Neural progenitor cell (in vitro differentiated cells): ENCODE measurements at regions not wholly inside any gene's neighbourhood (a gene's known extent, or its start where the extent isn't known, plus 50 kb on each side); places are given as distances from the start of the nearest gene placed in this dataset.
"Not testable (repeated sequence)": the region's sequence is repeated elsewhere in the genome, so short reads cannot be mapped to it uniquely, and the experiment has no call there.

ENCODE experiments used
- DNase-seq: peaks from one replicate; pipeline ENCODE4 v3.0.0-alpha.2; 2016; ENCODE audit warnings: low spot score
- H2AFZ ChIP-seq: fragments of 200-600 bp; sonication (generic); replicated peaks from 2 replicates; pipeline ENCODE4 v1.6.1; 2016; ENCODE audit warnings: antibody characterized with exemption
- H3F3A ChIP-seq: fragments of 200-600 bp; sonication (generic); 2 replicates; pipeline ENCODE4 v1.6.1; 2016; ENCODE audit warnings: antibody characterized with exemption, low read depth
- H3K27ac ChIP-seq: fragments of 200-600 bp; sonication (generic); 2 replicates; pipeline ENCODE4 v1.5.1; 2016; ENCODE audit warnings: mild to moderate bottlenecking
- H3K27me3 ChIP-seq: fragments of 200-600 bp; sonication (generic); 2 replicates; pipeline ENCODE4 v1.6.1; 2016; ENCODE audit warnings: mild to moderate bottlenecking, moderate library complexity
- H3K36me3 ChIP-seq: fragments of 200-600 bp; sonication (generic); 2 replicates; pipeline ENCODE4 v1.5.1; 2016
- H3K4me1 ChIP-seq: fragments of 200-600 bp; sonication (generic); 2 replicates; pipeline ENCODE4 v1.6.1; 2016; ENCODE audit warnings: mixed run types
- H3K4me2 ChIP-seq: fragments of 200-600 bp; sonication (generic); 2 replicates; pipeline ENCODE4 v1.6.1; 2016
- H3K4me3 ChIP-seq: fragments of 200-600 bp; sonication (generic); 2 replicates; pipeline ENCODE4 v1.5.1; 2016
- H3K79me2 ChIP-seq: fragments of 200-600 bp; sonication (generic); 2 replicates; pipeline ENCODE4 v1.6.1; 2016; ENCODE audit warnings: low read depth
- H3K9ac ChIP-seq: fragments of 200-600 bp; sonication (generic); 2 replicates; pipeline ENCODE4 v1.6.1; 2016
- H3K9me3 ChIP-seq: fragments of 200-600 bp; sonication (generic); 2 replicates; pipeline ENCODE4 v1.5.1; 2016; ENCODE audit warnings: low read depth
- H4K20me1 ChIP-seq: fragments of 200-600 bp; sonication (generic); 2 replicates; pipeline ENCODE4 v1.6.1; 2016; ENCODE audit warnings: low read depth
- H3K27ac Mint-ChIP-seq: 3 replicates; pipeline ENCODE4 v1.8.0; 2021; ENCODE audit warnings: mixed read lengths
- H3K27me3 Mint-ChIP-seq: 2 replicates; pipeline ENCODE4 v1.8.0; 2022; ENCODE audit warnings: low read depth, mild to moderate bottlenecking, inconsistent platforms, moderate library complexity, mixed read lengths; ENCODE audit not compliant: insufficient read depth
- H3K36me3 Mint-ChIP-seq: 3 replicates; pipeline ENCODE4 v1.8.0; 2021; ENCODE audit warnings: mixed read lengths
- H3K4me1 Mint-ChIP-seq: 3 replicates; pipeline ENCODE4 v1.8.0; 2021; ENCODE audit warnings: mixed read lengths
- H3K4me3 Mint-ChIP-seq: 3 replicates; pipeline ENCODE4 v1.8.0; 2021; ENCODE audit warnings: mild to moderate bottlenecking, moderate library complexity, mixed read lengths
- H3K9me3 Mint-ChIP-seq: 3 replicates; pipeline ENCODE4 v1.8.0; 2020; ENCODE audit warnings: mixed read lengths
- CTCF ChIP-seq: fragments of 200-600 bp; sonication (generic); IDR thresholded peaks from 2 replicates; pipeline ENCODE4 v1.5.1; 2017; ENCODE audit warnings: antibody characterized with exemption, mild to moderate bottlenecking
- EZH2 ChIP-seq: fragments of 200-600 bp; sonication (generic); IDR thresholded peaks from 2 replicates; pipeline ENCODE4 v1.6.1; 2017; ENCODE audit warnings: antibody characterized with exemption, mild to moderate bottlenecking, moderate library complexity
- EZH2phosphoT487 ChIP-seq: fragments of 200-600 bp; sonication (generic); IDR thresholded peaks from 2 replicates; pipeline ENCODE4 v1.6.1; 2017; ENCODE audit warnings: antibody characterized with exemption

DNA sequence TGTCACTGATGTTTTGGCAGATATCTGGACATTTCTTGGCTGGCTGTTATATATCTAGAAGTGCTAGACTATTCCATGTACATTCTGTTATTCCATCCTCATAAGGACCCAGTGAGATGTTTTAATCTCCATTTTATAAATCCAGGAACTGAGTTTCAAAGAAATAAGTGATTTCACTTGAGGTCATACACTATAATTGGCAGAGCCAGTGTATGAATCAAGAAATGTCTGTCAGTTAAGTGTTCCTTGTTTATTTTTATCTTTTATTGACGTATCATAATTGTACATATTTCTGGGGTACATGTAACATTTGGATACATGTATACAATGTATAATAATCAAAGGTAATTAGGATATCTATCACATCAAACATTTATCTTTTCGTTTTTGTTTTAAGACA, 338.3 kb upstream of the KLF4 start:
- Histone ChIP-seq H3K9ac (no peak overlapping the region), H3K36me3 (no peaks in the 10 kb centered on the region), H3K9me3 (no peaks in the 10 kb centered on the region), H3K27ac (no peak overlapping the region), H4K20me1 (no peaks in the 10 kb centered on the region), H3K27me3 (no peaks in the 10 kb centered on the region), H3F3A (no peaks in the 10 kb centered on the region), H3K79me2 (no peaks in the 10 kb centered on the region), H3K4me1 (no peaks in the 10 kb centered on the region), H3K4me3 (no peak overlapping the region), H3K4me2 (no peak overlapping the region), H2AFZ (no peak overlapping the region)
- DNase-seq, result no peak
- H3K27ac Mint-ChIP-seq, result no peak overlapping the region
- H3K9me3 Mint-ChIP-seq, result no peaks in the 10 kb centered on the region
- no peak overlapping the region for H3K4me3 Mint-ChIP-seq
- H3K4me1 Mint-ChIP-seq, result no peaks in the 10 kb centered on the region
- no peak for TF ChIP-seq EZH2phosphoT487
- TF ChIP-seq CTCF, result no peak
- TF ChIP-seq EZH2, result no peak
- H3K36me3 Mint-ChIP-seq, result no peaks in the 10 kb centered on the region
- H3K27me3 Mint-ChIP-seq, result no peaks in the 10 kb centered on the region

- Mint-ChIP-seq H3K27me3 (no peaks in the 10 kb centered on the region), H3K36me3 (no peaks in the 10 kb centered on the region), H3K27ac (no peak overlapping the region), H3K9me3 (no peaks in the 10 kb centered on the region), H3K4me1 (no peaks in the 10 kb centered on the region), H3K4me3 (no peak overlapping the region)
- H3K4me3 ChIP-seq, result no peak overlapping the region
- H3K27ac ChIP-seq, result no peak overlapping the region
- no peaks in the 10 kb centered on the region for H3K36me3 ChIP-seq
- H2AFZ ChIP-seq, result no peak overlapping the region
- no peak for TF ChIP-seq EZH2
- TF ChIP-seq EZH2phosphoT487, result no peak
- no peak for TF ChIP-seq CTCF
- no peak overlapping the region for H3K4me2 ChIP-seq
- DNase-seq, result no peak
- H3K4me1 ChIP-seq, result no peaks in the 10 kb centered on the region
- no peaks in the 10 kb centered on the region for H3K79me2 ChIP-seq
- no peaks in the 10 kb centered on the region for H4K20me1 ChIP-seq
- H3K9ac ChIP-seq, result no peak overlapping the region
- no peaks in the 10 kb centered on the region for H3F3A ChIP-seq
- no peaks in the 10 kb centered on the region for H3K9me3 ChIP-seq
- no peaks in the 10 kb centered on the region for H3K27me3 ChIP-seq
Measured at GRCh38 chr9:107827304-107827703, 337.7 kb upstream of the KLF4 start.

DNA sequence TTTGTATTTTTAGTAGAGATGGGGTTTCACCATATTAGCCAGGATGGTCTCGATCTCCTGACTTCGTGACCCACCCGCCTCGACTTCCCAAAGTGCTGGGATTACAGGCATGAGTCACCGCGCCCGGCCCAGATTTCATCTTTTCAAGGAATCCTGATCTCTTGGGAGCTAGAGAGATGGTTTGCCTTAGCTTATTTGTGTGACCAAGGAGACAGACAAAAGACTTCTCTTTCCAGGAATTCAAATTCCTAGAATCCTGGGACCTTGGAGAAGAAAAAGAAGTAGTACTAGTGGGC, 337.1 kb upstream of the KLF4 start:
- not testable (repeated sequence) for H3K4me2 ChIP-seq, H3K27ac ChIP-seq, H3K9ac ChIP-seq, H3K9me3 ChIP-seq, H3K79me2 ChIP-seq, H3K27me3 Mint-ChIP-seq, H3K9me3 Mint-ChIP-seq, H3K4me1 ChIP-seq, H3K36me3 ChIP-seq, H4K20me1 ChIP-seq, H3K4me1 Mint-ChIP-seq, H3K36me3 Mint-ChIP-seq, DNase-seq, H3K27ac Mint-ChIP-seq, H3K27me3 ChIP-seq, H2AFZ ChIP-seq, H3K4me3 Mint-ChIP-seq, H3K4me3 ChIP-seq, H3F3A ChIP-seq

DNA sequence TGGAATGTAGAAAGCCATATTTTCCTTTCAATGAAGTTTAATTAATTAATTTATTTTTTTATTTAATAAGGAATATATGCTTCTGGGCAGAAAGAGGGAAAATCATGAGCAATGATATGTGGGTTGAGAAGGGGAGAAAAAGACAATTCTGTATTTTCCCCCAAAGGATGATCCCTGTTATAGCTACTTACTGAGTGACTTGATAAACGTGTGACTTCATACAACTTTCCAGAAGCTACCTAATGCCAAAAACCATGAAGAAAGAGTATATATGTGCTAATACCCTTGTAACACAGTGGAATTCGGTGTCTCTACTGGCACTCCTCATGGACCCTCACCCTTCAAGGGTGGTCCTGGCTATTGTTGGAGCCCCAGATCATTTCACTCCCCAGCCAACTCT, 335.0 kb upstream of the KLF4 start:
- Mint-ChIP-seq H3K36me3 (no peaks in the 10 kb centered on the region), H3K27me3 (no peaks in the 10 kb centered on the region), H3K27ac (no peak overlapping the region), H3K4me1 (peaks cover 7% of the 10 kb centered on the region), H3K4me3 (no peak overlapping the region), H3K9me3 (no peaks in the 10 kb centered on the region)
- Histone ChIP-seq H3K27me3 (no peaks in the 10 kb centered on the region), H3F3A (peaks cover 13% of the 10 kb centered on the region), H3K4me2 (no peak overlapping the region), H3K9me3 (no peaks in the 10 kb centered on the region), H3K36me3 (no peaks in the 10 kb centered on the region), H3K9ac (no peak overlapping the region), H4K20me1 (no peaks in the 10 kb centered on the region), H3K27ac (no peak overlapping the region), H2AFZ (no peak overlapping the region), H3K4me1 (peaks cover 19% of the 10 kb centered on the region), H3K4me3 (no peak overlapping the region), H3K79me2 (no peaks in the 10 kb centered on the region)
- no peak for TF ChIP-seq CTCF
- no peak for DNase-seq
